Tongue (tissue), 1 donor: ENCODE measurements at regions not wholly inside any gene's neighbourhood (a gene's known extent, or its start where the extent isn't known, plus 50 kb on each side); places are given as distances from the start of the nearest gene placed in this dataset.

Source experiments
- DNase-seq: peaks from one replicate; pipeline ENCODE4 v3.0.0-alpha.2; 2015

DNA sequence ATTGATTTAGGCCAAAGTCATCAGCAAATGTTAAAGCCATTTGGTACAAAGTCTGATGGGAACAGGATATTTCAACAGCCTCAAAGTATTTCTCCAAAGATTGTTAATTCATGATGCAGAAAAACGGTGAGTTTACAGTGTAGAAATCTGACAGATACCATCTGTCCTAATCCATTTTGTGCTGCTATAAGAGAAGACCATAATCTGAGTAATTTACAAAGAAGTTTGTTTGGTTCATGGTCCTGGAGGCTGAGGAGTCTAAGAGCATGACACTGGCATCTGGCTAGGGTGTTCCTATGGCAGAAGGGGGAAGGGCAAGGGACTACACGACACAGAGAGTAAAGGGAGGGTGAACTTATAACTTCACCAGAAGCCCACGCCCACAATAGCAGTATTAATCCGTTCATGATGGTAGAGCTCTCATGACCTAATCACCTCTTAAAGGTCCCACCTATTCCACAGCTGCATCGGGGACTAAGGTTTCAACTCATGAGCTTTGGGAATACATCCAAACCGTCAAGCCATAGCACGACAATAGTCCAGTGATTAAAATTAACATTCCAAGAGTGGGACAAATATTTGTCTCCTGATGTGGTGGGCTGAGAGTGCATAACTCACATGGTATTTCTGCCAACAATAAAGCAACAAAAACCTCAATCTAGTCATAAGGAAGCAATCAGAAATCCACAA lies 298.6 kb upstream of the AKR1E2 start:
- DNase-seq: peak; percentile 47

DNA sequence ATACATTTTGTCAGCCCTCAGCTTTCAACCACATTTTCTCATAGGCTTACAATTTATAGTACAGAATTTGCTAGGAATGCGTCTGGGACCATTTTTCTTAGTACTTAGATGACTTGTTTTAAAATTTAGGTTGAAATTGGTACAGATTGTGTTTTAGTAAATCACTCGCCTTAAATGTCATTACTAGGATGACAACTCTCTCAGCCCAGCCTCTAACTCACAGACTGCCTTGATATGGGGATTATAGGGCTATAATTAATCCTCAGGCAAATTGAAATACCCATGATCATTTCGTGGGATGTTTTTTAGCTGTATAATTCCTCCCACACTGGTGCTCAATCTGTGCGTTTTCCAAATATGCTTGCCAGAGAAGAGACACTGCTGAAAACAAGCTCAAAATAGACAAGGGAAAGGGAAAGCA lies 299.7 kb upstream of the AKR1E2 start:
- no peak for DNase-seq

DNA sequence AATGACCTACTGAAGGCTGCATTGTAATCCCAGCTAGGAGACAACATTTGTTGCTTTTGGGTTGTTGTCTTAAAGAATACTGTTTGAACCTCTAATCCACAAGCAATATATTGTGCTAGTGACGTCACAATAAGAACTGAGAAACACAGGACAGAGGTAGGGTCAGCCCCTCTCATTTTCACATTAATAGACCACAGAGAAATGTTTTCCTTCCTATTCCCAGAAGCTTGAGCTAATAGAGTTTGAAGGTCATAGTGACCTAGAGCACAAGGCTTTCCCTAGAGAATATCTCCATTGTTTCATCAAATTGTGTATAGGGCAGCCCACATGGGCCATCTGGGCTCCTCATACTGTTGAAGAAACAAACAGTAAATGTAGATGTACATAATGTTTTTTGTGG lies 300.9 kb upstream of the AKR1E2 start:
- DNase-seq: no peak

- DNase-seq: no peak
Measured at GRCh38 chr10:4522296-4523000, 303.6 kb upstream of the AKR1E2 start.

- no peak for DNase-seq
Measured at GRCh38 chr10:4519658-4520402, 306.2 kb upstream of the AKR1E2 start.

DNA sequence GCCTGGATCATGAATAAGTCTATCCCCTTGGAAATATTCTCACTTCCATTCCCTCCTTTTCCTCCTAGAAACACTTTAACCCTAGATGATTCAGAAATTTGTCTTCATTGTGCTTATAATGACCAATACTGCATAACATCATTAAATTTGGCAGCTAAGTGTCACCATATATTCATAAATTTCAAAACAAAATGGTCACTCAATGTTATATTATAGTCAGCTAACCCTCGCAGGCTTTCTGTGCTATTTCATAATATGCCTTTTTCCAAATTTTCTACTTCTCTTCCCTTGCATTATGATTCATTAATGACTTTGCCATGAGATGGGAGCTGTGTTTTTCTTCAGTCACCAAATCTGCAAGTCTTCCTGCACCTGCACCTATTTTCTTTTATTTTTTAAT lies 308.3 kb upstream of the AKR1E2 start:
- DNase-seq: no peak

DNA sequence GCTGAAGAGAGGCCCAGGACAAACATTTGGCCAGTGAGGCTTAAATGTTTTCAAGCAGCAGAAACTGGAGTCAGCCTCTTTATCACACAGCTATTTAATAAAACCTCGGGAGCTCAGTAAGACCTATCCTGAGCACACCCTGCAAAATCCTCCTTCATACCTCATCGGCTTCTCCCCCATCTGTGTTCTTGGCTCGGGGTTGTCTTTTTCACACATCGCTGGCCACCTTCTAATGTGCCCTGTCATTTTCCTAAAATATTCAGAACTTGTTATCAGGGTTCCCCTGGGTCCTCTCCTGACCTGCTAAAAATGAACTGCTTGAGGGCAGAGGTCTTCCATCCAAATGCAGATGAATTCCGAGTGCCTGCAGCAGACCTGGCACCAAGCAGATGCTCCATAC lies 310.3 kb upstream of the AKR1E2 start:
- DNase-seq: no peak

DNA sequence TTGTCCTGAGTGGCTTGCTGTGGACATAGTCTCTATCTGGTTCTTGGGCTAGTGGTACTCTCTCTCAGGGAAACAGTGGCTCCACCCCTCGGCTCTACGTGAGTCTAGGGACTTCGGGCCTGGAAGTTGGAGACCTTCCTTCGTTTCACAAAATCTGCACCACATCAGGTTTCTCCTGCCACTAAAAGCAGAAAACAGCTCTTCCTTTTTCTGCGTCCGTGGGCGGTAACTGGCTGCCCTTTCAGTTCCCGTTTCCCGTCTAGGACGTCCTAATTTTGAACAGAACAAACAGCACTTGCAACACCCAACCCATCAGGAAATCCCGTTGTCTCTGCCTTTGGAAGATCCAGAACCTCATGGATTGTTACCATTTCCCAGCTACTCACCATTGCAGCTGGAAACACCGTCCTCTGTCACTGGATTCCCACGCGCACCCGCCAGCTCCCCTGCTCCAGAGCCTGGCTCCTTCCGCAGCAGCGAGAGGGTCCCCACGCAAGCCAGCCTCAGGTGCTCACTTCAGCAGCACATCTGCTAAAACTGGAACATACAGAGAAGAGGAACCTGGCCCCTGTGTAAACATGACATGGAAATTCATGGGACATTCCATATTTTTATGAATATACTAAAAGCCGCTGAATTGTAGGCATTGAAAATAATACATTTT lies 311.4 kb upstream of the AKR1E2 start:
- DNase-seq: no peak

DNA sequence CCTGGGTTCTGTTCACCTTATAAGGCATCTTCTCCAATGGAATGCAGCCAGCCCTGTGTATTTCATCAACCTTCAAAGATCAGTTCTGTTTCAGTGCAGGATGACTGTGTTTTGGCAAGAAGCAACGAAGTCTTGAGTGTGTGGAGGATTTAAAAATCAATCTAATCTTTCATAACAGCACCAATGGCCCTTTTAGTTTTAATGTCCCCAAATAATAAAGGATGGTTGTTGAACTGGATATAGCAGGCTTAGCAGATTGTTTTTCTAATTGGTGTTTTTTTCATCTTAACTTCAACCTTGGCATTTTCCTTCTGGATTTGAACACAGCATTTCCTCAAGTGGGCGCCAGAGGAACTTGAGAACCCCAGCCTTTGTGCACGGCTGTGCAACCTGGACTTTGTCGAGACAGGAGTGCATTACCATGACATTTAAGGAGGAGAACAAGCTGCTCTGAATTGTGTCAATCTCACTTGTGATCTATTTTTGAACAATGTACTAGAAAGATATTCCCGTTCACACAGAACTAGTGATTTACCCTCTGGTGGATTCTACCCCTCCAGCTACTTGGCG lies 313.3 kb upstream of the AKR1E2 start:
- peak; percentile 78 for DNase-seq

- DNase-seq: no peak
Measured at GRCh38 chr10:4512196-4512595, 313.8 kb upstream of the AKR1E2 start.

DNA sequence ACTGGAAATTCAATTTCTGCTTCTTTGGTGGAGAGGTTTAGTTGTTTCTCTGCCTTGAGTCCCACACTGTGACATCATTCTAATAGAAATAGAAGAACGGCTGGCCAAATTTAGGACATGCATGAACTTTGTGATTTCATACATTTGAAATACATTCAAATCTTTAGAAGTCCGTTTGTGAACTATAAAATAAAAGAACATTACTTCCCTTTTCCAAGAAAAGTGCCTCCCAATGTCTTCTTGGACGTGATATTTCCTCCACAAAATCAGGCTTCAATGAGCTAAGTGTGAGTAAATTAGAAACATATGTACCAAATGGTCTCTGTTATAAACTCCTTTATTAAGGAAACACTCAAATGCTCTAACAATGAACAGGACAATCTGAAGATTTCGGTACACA lies 314.5 kb upstream of the AKR1E2 start:
- peak; percentile 78 for DNase-seq

DNA sequence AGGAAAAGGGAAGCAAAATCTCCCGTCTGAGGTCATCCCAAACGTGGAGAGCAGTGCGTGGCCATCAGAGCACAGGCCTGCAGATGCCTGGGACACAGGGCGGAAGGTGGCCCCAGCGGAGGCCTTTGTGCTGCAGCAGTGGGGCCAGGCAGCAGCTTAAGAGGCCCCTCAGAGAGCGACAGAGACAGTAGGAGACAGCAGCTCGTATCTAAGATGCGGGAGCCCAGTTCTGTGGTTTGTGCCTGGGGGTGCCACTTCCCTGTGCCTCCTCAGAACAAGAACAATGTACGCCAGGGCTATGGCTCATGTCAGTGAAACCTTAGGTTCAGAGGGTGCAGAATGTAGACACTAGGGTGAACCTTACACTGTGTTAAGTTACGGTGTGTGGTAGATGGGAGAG lies 316.6 kb upstream of the AKR1E2 start:
- no peak for DNase-seq

- DNase-seq: no peak
Measured at GRCh38 chr10:4506095-4506494, 319.9 kb upstream of the AKR1E2 start.

DNA sequence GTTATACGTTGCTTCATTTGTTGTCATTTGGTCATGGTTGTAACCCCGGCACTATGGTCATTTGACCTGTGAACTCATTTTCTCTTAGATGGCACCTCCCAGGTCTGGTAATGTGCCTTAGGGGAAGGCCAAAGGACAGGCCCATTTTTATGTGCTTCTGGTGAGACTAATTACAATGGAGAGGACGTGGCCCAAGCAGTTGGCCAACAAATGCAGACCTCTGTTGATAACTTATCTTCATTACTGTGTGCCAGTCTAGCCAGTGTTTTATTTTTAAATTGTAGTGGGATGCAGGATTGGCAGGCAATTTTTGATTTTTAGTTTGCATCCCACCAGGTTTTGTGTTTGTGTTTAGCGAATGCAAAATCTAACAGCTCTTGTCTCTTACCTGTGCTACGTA lies 321.5 kb upstream of the AKR1E2 start:
- no peak for DNase-seq

DNA sequence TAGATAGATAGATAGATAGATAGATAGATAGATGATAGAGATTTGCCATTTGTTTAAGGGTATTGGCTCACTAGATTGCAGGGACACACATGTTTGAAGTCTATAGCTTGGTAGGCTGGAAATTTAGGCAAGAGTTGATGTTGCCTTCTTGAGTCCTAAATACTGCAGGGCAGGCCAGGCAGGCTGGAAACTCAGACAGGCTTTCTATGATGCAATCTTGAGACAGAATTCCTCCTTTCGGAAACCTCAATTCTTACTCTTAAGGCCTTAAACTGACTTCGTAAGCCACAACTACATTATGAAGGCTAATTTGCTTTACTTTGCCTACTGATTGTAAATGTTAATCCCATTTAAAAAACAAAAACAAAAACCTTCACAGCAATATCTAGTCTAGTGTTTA lies 322.9 kb upstream of the AKR1E2 start:
- no peak for DNase-seq

DNA sequence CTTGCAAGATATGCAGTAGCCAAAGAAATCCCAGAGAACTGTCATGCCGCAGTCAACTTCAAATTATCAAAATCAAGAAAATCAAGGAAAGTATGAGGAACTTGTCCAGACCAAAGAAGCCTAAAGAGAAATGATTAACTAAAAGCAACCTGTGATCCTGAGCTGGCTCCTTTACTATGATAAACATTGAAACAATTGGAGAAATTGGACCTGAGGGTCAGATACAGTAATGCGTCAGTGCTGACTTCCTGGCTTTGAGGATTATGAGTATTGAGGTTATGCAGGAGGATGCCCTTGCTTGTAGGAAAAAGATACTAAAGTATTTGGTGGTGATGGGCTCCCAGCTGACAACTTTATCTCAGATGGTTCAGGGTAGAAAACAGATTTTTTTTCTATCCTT lies 324.7 kb upstream of the AKR1E2 start:
- no peak for DNase-seq

GRCh38 chr10:4498711-4499251 lies 327.2 kb upstream of the AKR1E2 start:
- DNase-seq: peak; percentile 84

DNA sequence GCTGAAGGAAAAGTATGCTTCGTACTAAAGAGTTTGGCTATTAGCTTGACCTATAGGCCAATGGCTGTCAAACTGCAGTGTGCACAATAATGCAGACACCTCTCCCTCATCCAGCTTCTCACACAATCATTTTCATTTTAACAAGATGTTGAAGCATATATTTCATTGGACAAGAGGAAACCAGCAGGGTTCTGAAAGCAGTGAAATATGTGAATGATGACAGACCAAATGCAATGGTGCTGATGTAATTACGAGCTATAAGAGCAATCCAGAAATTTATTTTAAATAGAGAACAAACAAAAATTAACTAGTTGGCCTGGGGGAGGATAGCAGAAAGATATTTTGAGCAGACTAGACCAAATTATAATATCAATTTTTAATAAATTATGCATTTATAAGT lies 331.5 kb upstream of the AKR1E2 start:
- DNase-seq: no peak

DNA sequence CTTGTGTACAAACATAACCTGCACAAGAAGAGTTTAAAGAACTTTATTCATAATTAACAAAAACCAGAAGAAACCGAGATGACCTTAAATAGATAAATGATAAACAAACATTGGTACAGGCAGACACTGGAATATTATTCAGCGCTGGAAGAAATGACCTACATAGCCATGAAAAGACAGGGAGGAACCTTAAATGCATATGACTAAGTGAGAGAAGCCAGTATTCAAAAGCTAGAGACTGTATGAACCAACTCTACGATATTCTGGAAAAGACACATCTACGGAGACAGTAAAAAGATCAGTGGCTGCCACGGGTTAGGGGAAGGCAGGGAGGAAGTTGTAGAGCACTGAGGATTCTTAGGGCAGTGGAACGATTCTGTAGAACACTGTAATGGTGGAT lies 333.8 kb upstream of the AKR1E2 start:
- DNase-seq: no peak

- peak; percentile 28 for DNase-seq
Measured at GRCh38 chr10:4488904-4489303, 337.1 kb upstream of the AKR1E2 start.

- DNase-seq: no peak
Measured at GRCh38 chr10:4485636-4486035, 340.4 kb upstream of the AKR1E2 start.

DNA sequence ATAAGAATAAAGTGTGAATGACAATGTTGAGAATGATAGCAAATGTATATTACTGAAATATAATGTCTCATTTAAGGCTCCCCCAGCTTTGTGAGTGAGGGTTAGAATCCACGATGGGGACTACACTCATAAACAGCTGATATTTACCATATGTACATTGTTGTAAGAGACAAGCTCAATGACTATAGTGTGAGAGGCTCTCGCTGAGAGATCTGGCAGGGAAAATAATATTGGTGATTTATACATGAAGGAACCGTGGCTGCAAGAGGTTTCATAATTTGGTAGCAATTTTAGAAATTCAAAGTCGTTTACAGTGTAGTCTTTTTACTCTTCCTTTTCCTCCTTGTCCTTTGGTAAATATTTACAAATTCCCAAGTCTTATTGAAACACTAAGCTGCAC lies 342.2 kb upstream of the AKR1E2 start:
- no peak for DNase-seq
